Prostate gland (tissue), 2 donors: ENCODE measurements at regions not wholly inside any gene's neighbourhood (a gene's known extent, or its start where the extent isn't known, plus 50 kb on each side); places are given as distances from the start of the nearest gene placed in this dataset.

Source experiments
- CTCF ChIP-seq, 4 experiments: fragments of 200-600 bp in 2 of 4; fragments of 450-650 bp in 2 of 4; sonication (generic) in 2 of 4; IDR thresholded peaks; 1 replicate in 3 of 4; 2 replicates in 1 of 4; pipeline ENCODE4 v1.5.1; 2016 to 2019; ENCODE audit warnings: antibody characterized with exemption in 4 of 4, mild to moderate bottlenecking in 2 of 4, moderate library complexity in 2 of 4
- POLR2A ChIP-seq: fragments of 450-650 bp; IDR thresholded peaks from one replicate; pipeline ENCODE4 v1.6.1; 2016; ENCODE audit warnings: antibody characterized with exemption, mild to moderate bottlenecking
- POLR2AphosphoS5 ChIP-seq: sonication (generic); formaldehyde crosslinking; IDR thresholded peaks from one replicate; pipeline ENCODE4 v1.6.1; 2017; ENCODE audit warnings: antibody characterized with exemption

GRCh38 chr2:172361840-172362239, 65.5 kb upstream of the ITGA6 start:
- TF ChIP-seq CTCF (IDR thresholded peaks at IDR 0.05) = no peak
- no peak for TF ChIP-seq POLR2A
- no peak for TF ChIP-seq POLR2AphosphoS5
